Erythroblast (primary cell): ENCODE measurements at regions not wholly inside any gene's neighbourhood (a gene's known extent, or its start where the extent isn't known, plus 50 kb on each side); places are given as distances from the start of the nearest gene placed in this dataset.

Experiments used
- GATA1 ChIP-seq: IDR thresholded peaks from 2 replicates; pipeline ENCODE4 v1.6.1; 2011; ENCODE audit warnings: low read depth, mild to moderate bottlenecking, control low read depth, low read length, moderate library complexity
- POLR2A ChIP-seq: IDR thresholded peaks from 2 replicates; pipeline ENCODE4 v1.6.1; 2011; ENCODE audit warnings: mild to moderate bottlenecking, low read length

- TF ChIP-seq POLR2A (no peak), GATA1 (no peak)
Observed at GRCh38 chr22:48650323-48651035, 1177.2 kb downstream of the BRD1 start.
